ENCODE measurements at regions not wholly inside any gene's neighbourhood (a gene's known extent, or its start where the extent isn't known, plus 50 kb on each side); places are given as distances from the start of the nearest gene placed in this dataset.

DNA sequence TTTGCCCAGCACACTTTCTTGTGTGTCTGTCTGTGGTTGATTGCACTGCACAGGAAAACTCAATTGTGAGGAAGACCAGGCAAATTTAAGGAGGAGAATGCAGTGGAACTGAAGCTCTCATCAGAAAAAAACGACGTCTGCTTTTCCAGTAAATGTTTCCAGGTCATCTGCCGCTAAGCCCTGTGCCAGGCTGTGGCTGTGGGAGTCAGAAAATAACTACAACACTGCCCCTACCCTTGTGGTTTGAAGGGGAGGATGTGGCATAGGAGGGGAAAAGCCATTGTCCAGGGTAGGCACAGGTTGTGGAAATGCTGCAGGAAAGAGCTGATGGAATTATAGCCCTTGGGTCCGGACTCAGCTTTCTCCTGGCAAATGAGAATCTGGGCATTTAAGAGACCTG, 259.7 kb upstream of the TMEM132C start:
- no peak for DNase-seq (ENCODE audit: low spot score in 2 of 2, unreplicated experiment in 2 of 2)
- Mint-ChIP-seq H3K27ac (no peak overlapping the region), H3K27me3 (ENCODE audit: low read depth) (peaks cover 3% of the 10 kb centered on the region), H3K36me3 (no peaks in the 10 kb centered on the region), H3K9me3 (no peaks in the 10 kb centered on the region), H3K4me1 (peaks cover 4% of the 10 kb centered on the region), H3K4me3 (no peak overlapping the region)
- TF ChIP-seq, protein P1, sequence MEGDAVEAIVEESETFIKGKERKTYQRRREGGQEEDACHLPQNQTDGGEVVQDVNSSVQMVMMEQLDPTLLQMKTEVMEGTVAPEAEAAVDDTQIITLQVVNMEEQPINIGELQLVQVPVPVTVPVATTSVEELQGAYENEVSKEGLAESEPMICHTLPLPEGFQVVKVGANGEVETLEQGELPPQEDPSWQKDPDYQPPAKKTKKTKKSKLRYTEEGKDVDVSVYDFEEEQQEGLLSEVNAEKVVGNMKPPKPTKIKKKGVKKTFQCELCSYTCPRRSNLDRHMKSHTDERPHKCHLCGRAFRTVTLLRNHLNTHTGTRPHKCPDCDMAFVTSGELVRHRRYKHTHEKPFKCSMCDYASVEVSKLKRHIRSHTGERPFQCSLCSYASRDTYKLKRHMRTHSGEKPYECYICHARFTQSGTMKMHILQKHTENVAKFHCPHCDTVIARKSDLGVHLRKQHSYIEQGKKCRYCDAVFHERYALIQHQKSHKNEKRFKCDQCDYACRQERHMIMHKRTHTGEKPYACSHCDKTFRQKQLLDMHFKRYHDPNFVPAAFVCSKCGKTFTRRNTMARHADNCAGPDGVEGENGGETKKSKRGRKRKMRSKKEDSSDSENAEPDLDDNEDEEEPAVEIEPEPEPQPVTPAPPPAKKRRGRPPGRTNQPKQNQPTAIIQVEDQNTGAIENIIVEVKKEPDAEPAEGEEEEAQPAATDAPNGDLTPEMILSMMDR (IDR thresholded peaks at IDR 0.05; ENCODE audit: unreplicated experiment), result no peak

DNA sequence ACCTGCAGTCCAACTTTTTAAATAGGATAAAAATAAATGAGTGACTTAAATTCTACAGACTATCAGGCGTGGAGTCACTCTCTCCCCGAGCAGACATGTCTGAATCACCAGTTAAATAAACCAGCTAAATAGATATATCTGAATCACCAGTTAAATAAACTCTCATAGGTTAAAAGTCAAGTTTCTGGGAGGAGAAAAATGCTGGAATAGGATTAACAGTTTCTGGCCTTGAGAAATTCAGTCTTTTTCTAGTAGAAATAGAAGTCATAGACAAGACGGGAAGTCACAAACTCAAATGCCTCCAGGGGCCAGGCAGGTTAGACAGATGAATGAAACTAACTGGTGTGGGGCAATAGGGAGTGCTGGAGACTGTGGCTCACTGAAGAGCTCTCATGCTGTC, 258.6 kb upstream of the TMEM132C start:
- no peaks in the 10 kb centered on the region for H3K36me3 Mint-ChIP-seq
- no peaks in the 10 kb centered on the region for H3K9me3 Mint-ChIP-seq
- no peak for DNase-seq (ENCODE audit: low spot score in 2 of 2, unreplicated experiment in 2 of 2)
- H3K4me3 Mint-ChIP-seq, result no peak overlapping the region
- peaks cover 6% of the 10 kb centered on the region for H3K4me1 Mint-ChIP-seq
- H3K27me3 Mint-ChIP-seq (ENCODE audit: low read depth), result peaks cover 3% of the 10 kb centered on the region
- TF ChIP-seq, protein P1 (IDR thresholded peaks at IDR 0.05; ENCODE audit: unreplicated experiment), result no peak
- no peak overlapping the region for H3K27ac Mint-ChIP-seq

DNA sequence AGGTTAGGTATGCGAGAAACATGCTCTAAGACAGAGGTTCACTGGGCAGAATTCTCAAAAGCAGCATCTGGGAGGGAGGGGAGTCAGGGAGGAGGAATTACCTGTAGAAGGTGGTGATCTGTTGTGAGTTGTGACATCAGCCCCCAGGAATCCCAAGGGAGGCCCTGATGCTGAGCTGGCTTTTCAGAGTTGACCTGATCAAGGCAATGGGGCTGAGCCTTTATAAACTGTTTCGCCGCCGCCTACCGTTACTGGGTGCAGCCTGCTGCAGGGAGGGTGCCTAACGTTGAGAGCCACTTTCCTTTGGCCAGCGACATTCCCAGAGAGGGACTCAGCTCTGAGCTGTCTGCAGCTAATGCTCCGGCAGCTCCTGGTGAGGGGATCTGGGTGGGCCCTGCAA, 257.9 kb upstream of the TMEM132C start:
- TF ChIP-seq, protein P1 (IDR thresholded peaks at IDR 0.05; ENCODE audit: unreplicated experiment), result no peak
- Mint-ChIP-seq H3K27ac (no peak overlapping the region), H3K4me1 (peaks cover 6% of the 10 kb centered on the region), H3K4me3 (no peak overlapping the region), H3K27me3 (ENCODE audit: low read depth) (peaks cover 3% of the 10 kb centered on the region), H3K9me3 (no peaks in the 10 kb centered on the region), H3K36me3 (no peaks in the 10 kb centered on the region)
- no peak for DNase-seq (ENCODE audit: low spot score in 2 of 2, unreplicated experiment in 2 of 2)

DNA sequence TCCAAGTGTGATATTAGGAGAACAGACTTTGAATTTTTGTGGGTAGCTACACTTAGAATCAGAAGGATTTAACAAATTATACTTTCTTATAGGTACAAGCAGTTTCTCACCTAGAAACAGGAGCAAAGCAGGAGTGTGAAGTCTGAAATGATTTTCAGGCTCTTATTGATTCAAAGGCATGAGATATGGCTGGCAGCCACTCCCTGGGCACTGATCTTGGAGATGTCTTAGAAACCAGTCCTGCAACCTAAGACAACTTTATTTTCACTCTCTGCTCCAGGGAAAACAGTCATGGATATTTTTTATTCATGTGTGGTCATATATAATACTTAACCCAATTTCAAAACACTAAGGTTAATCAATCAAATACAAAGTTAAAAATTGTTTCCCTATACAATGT, 254.9 kb upstream of the TMEM132C start:
- no peak for DNase-seq (ENCODE audit: low spot score in 2 of 2, unreplicated experiment in 2 of 2)
- Mint-ChIP-seq H3K9me3 (no peaks in the 10 kb centered on the region), H3K27me3 (ENCODE audit: low read depth) (no peaks in the 10 kb centered on the region), H3K27ac (no peak overlapping the region), H3K36me3 (no peaks in the 10 kb centered on the region), H3K4me3 (no peak overlapping the region), H3K4me1 (peaks cover 6% of the 10 kb centered on the region)
- TF ChIP-seq, protein P1 (IDR thresholded peaks at IDR 0.05; ENCODE audit: unreplicated experiment), result no peak

DNA sequence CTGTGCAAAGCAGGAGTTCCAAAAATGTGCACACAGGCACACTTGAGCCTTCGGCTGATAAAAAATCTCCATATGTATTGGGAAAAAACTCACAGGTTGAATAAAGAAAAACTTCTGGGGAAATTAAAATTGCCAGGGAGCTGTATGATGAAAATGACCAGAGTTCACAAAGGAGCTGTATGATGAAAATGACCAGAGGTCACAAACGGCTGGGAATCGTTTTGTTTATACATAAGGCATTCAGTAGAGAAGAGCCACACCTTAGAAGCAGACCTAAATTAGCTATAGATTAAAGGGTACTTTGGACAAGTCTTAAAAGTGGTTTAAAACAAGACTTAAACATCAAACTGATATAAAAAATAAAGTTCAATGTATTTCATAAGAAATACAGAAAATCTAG, 251.7 kb upstream of the TMEM132C start:
- no peak for DNase-seq (ENCODE audit: low spot score in 2 of 2, unreplicated experiment in 2 of 2)
- peaks cover 5% of the 10 kb centered on the region for H3K9me3 Mint-ChIP-seq
- no peaks in the 10 kb centered on the region for H3K27me3 Mint-ChIP-seq (ENCODE audit: low read depth)
- TF ChIP-seq, protein P1 (IDR thresholded peaks at IDR 0.05; ENCODE audit: unreplicated experiment), result no peak
- H3K4me1 Mint-ChIP-seq, result peaks cover 7% of the 10 kb centered on the region
- no peak overlapping the region for H3K4me3 Mint-ChIP-seq
- no peak overlapping the region for H3K27ac Mint-ChIP-seq
- no peaks in the 10 kb centered on the region for H3K36me3 Mint-ChIP-seq

DNA sequence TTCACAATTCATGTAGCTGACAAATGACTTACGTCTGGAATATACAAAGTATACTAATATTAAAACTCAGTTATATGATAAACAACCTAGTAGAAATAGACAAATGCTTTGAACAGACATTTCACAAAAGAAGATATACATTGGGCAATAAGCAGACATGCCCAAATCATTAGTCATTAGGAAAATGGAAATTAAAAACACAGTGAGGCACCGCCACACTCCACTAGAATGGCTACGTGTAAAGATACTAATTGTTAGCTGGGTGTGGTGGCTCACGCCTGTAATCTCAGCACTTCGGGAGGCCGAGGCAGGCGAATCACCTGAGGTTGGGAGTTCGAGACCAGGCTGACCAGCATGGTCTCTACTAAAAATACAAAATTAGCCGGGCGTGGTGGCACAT, 248.9 kb upstream of the TMEM132C start:
- TF ChIP-seq, protein P1 (IDR thresholded peaks at IDR 0.05; ENCODE audit: unreplicated experiment), result no peak
- DNase-seq (ENCODE audit: low spot score in 2 of 2, unreplicated experiment in 2 of 2), result no peak
- no peaks in the 10 kb centered on the region for H3K36me3 Mint-ChIP-seq
- no peak overlapping the region for H3K27ac Mint-ChIP-seq
- peaks cover 19% of the 10 kb centered on the region for H3K4me1 Mint-ChIP-seq
- H3K27me3 Mint-ChIP-seq (ENCODE audit: low read depth), result no peaks in the 10 kb centered on the region
- H3K9me3 Mint-ChIP-seq, result peaks cover 5% of the 10 kb centered on the region
- no peak overlapping the region for H3K4me3 Mint-ChIP-seq

All from mesothelial cell of epicardium (in vitro differentiated cells).